DOHH2 (cell line): ENCODE measurements at regions not wholly inside any gene's neighbourhood (a gene's known extent, or its start where the extent isn't known, plus 50 kb on each side); places are given as distances from the start of the nearest gene placed in this dataset.

Source experiments
- H3F3A ChIP-seq: fragments of 200-600 bp; sonication (generic), shearing (Covaris generic); 2 replicates; pipeline ENCODE4 v1.6.0; 2016; ENCODE audit warnings: antibody characterized with exemption, mild to moderate bottlenecking; ENCODE audit not compliant: control insufficient read depth, insufficient read depth
- H3K27ac ChIP-seq: fragments of 200-600 bp; sonication (generic); 2 replicates; pipeline ENCODE4 v1.5.1; 2014; ENCODE audit warnings: low read depth, mild to moderate bottlenecking, low read length, moderate library complexity
- H3K27me3 ChIP-seq: fragments of 200-600 bp; sonication (generic); 2 replicates; pipeline ENCODE4 v1.6.1; 2014; ENCODE audit warnings: mild to moderate bottlenecking, low read length, mixed read lengths; ENCODE audit not compliant: control insufficient read depth
- H3K36me3 ChIP-seq: fragments of 200-600 bp; sonication (generic); 2 replicates; pipeline ENCODE4 v1.6.1; 2014; ENCODE audit warnings: mild to moderate bottlenecking, low read length, moderate library complexity, mixed read lengths; ENCODE audit not compliant: control insufficient read depth
- H3K4me1 ChIP-seq: fragments of 200-600 bp; sonication (generic); 2 replicates; pipeline ENCODE4 v1.6.1; 2014; ENCODE audit warnings: mild to moderate bottlenecking, low read length, mixed read lengths; ENCODE audit not compliant: control insufficient read depth
- H3K4me2 ChIP-seq: fragments of 200-600 bp; sonication (generic); 2 replicates; pipeline ENCODE4 v1.6.0; 2014; ENCODE audit warnings: mild to moderate bottlenecking, low read length, moderate library complexity
- H3K4me3 ChIP-seq: fragments of 200-600 bp; sonication (generic); 2 replicates; pipeline ENCODE4 v1.5.1; 2014; ENCODE audit warnings: mild to moderate bottlenecking, low read length, mixed read lengths
- H3K79me2 ChIP-seq: fragments of 200-600 bp; sonication (generic); 2 replicates; pipeline ENCODE4 v1.6.1; 2014; ENCODE audit warnings: mild to moderate bottlenecking, low read length, mixed read lengths; ENCODE audit not compliant: control insufficient read depth
- H3K9me2 ChIP-seq: fragments of 200-600 bp; sonication (generic); replicated peaks from 2 replicates; pipeline ENCODE4 v1.6.1; 2014; ENCODE audit warnings: mild to moderate bottlenecking, low read length, mixed read lengths; ENCODE audit not compliant: control insufficient read depth
- H3K9me3 ChIP-seq: fragments of 200-600 bp; sonication (generic); 2 replicates; pipeline ENCODE4 v1.6.1; 2014; ENCODE audit warnings: antibody characterized with exemption, low read length, mixed read lengths; ENCODE audit not compliant: control insufficient read depth, insufficient read depth
- H4K20me1 ChIP-seq: fragments of 200-600 bp; sonication (generic); 2 replicates; pipeline ENCODE4 v1.6.0; 2014; ENCODE audit warnings: low read depth, mild to moderate bottlenecking, antibody characterized with exemption, low read length, moderate library complexity; ENCODE audit not compliant: control insufficient read depth, insufficient read depth
- EZH2phosphoT487 ChIP-seq: fragments of 200-600 bp; sonication (generic); IDR thresholded peaks from 2 replicates; pipeline ENCODE4 v1.6.1; 2017; ENCODE audit warnings: borderline replicate concordance, mild to moderate bottlenecking, antibody characterized with exemption, low read length, moderate library complexity, mixed read lengths
- TF ChIP-seq, protein P1 (sequence below): fragments of 200-600 bp; sonication (generic); IDR thresholded peaks from one replicate; pipeline ENCODE4 v1.5.1; 2014; ENCODE audit warnings: antibody characterized with exemption, mild to moderate bottlenecking, low read depth, low read length; ENCODE audit not compliant: poor library complexity, severe bottlenecking

GRCh38 chr10:100642295-100642994, 102.9 kb upstream of the PAX2 start:
- H3K9me2 ChIP-seq, result no peaks in the 10 kb centered on the region
- no peaks in the 10 kb centered on the region for H3K9me3 ChIP-seq
- no peaks in the 10 kb centered on the region for H4K20me1 ChIP-seq
- TF ChIP-seq, protein P1, sequence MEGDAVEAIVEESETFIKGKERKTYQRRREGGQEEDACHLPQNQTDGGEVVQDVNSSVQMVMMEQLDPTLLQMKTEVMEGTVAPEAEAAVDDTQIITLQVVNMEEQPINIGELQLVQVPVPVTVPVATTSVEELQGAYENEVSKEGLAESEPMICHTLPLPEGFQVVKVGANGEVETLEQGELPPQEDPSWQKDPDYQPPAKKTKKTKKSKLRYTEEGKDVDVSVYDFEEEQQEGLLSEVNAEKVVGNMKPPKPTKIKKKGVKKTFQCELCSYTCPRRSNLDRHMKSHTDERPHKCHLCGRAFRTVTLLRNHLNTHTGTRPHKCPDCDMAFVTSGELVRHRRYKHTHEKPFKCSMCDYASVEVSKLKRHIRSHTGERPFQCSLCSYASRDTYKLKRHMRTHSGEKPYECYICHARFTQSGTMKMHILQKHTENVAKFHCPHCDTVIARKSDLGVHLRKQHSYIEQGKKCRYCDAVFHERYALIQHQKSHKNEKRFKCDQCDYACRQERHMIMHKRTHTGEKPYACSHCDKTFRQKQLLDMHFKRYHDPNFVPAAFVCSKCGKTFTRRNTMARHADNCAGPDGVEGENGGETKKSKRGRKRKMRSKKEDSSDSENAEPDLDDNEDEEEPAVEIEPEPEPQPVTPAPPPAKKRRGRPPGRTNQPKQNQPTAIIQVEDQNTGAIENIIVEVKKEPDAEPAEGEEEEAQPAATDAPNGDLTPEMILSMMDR, result no peak
- no peak for TF ChIP-seq EZH2phosphoT487
- no peak overlapping the region for H3K4me3 ChIP-seq
- no peak overlapping the region for H3K4me2 ChIP-seq
- no peaks in the 10 kb centered on the region for H3K79me2 ChIP-seq
- no peaks in the 10 kb centered on the region for H3K36me3 ChIP-seq
- H3K27me3 ChIP-seq, result peaks cover 26% of the 10 kb centered on the region; the same call in 1 of the 2 replicates
- H3K4me1 ChIP-seq, result peaks cover 16% of the 10 kb centered on the region
- no peaks in the 10 kb centered on the region for H3F3A ChIP-seq
- no peak overlapping the region for H3K27ac ChIP-seq

GRCh38 chr10:100645091-100645490, 100.3 kb upstream of the PAX2 start:
- H3K9me2 ChIP-seq, result no peaks in the 10 kb centered on the region
- H3K27me3 ChIP-seq, result peaks cover 22% of the 10 kb centered on the region; the same call in 1 of the 2 replicates
- no peaks in the 10 kb centered on the region for H3K9me3 ChIP-seq
- no peaks in the 10 kb centered on the region for H4K20me1 ChIP-seq
- H3K36me3 ChIP-seq, result no peaks in the 10 kb centered on the region
- H3K4me3 ChIP-seq, result no peak overlapping the region
- no peak overlapping the region for H3K4me2 ChIP-seq
- H3K79me2 ChIP-seq, result no peaks in the 10 kb centered on the region
- TF ChIP-seq EZH2phosphoT487, result no peak
- TF ChIP-seq, protein P1, result no peak
- no peaks in the 10 kb centered on the region for H3F3A ChIP-seq
- no peak overlapping the region for H3K27ac ChIP-seq
- peaks cover 16% of the 10 kb centered on the region for H3K4me1 ChIP-seq

DNA sequence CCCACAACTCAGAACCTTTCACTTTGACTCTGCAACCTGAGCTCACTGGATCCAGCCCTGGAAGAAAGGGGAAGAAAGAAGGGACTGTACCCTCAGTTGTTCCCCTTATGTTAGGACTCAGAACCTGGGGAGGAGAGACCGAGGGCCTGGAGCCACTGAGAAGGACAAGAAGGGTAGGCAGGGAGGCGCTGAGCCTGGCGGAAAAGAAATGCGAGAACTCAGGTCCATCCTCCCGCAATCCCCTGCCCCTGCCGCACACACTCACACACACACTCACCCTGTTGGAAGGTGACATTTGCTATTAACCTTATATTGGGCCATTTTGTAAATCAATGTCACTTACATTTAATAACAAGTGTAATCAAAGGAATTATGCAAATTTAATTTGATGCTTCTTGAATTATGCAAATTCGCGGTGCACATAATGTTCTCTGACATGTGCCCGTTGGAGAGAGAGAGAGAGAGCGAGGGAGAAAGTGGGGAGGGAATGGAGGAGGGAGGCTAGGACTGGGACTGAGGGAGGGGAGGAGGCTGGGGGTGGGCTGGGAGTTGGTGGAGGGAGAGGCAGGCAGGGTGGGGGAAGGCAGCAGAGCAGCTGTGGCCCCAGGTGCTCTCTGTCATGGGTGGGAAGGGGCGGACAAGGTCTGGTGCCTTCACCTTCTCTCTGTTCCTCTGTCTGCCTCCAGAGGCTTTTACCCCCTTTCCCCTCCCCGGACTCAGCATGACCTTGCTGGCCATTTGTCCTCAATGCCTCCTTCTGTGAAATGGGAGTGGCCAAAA, 99.6 kb upstream of the PAX2 start:
- Histone ChIP-seq H3K4me3 (no peak overlapping the region), H3K79me2 (no peaks in the 10 kb centered on the region), H3K9me3 (no peaks in the 10 kb centered on the region), H4K20me1 (no peaks in the 10 kb centered on the region), H3K27ac (no peak overlapping the region), H3K36me3 (no peaks in the 10 kb centered on the region), H3K4me1 (peaks cover 16% of the 10 kb centered on the region), H3K9me2 (no peaks in the 10 kb centered on the region), H3F3A (no peaks in the 10 kb centered on the region), H3K4me2 (no peak overlapping the region; the same call in 1 of the 2 replicates), H3K27me3 (peaks cover 22% of the 10 kb centered on the region; the same call in 1 of the 2 replicates)
- no peak for TF ChIP-seq EZH2phosphoT487
- TF ChIP-seq, protein P1, result no peak
